Body of pancreas (tissue), 4 donors: ENCODE measurements at regions not wholly inside any gene's neighbourhood (a gene's known extent, or its start where the extent isn't known, plus 50 kb on each side); places are given as distances from the start of the nearest gene placed in this dataset.

Experiments
- ATAC-seq: fragments of 150-250 bp; one replicate; pipeline ENCODE4 v1.9.1; 2016
- DNase-seq, 4 donors: peaks; one replicate each; pipeline ENCODE4 v3.0.0-alpha.2; 2019
- H3K27ac ChIP-seq, 4 donors: fragments of 200-600 bp; sonication (generic); 1 replicate in 3 of 4; 2 replicates in 1 of 4; pipeline versions ENCODE4 v1.5.1 to v1.6.1; 2016 to 2019; ENCODE audit warnings: mild to moderate bottlenecking in 1 of 4, mixed read lengths in 1 of 4, moderate library complexity in 1 of 4
- H3K27me3 ChIP-seq, 2 donors: fragments of 200-600 bp; sonication (generic); one replicate each; pipeline ENCODE4 v1.6.0; 2016; ENCODE audit warnings: mild to moderate bottlenecking in 1 of 2
- H3K36me3 ChIP-seq, 2 donors: fragments of 200-600 bp; sonication (generic); replicated peaks in 1 of 2; 2 replicates each; pipeline ENCODE4 v1.5.1; 2016; ENCODE audit warnings: low read depth in 2 of 2; ENCODE audit not compliant: insufficient read depth in 1 of 2
- H3K4me1 ChIP-seq: fragments of 200-600 bp; sonication (generic); one replicate; pipeline ENCODE4 v1.6.0; 2016
- H3K4me3 ChIP-seq, 2 donors: fragments of 200-600 bp; sonication (generic); 1 replicate in 1 of 2; 2 replicates in 1 of 2; pipeline ENCODE4 v1.5.1; 2016 to 2019
- H3K9me3 ChIP-seq, 3 donors: fragments of 200-600 bp; sonication (generic); 1 replicate in 2 of 3; 2 replicates in 1 of 3; pipeline ENCODE4 v1.5.1; 2016
- CTCF ChIP-seq, 7 experiments: fragments of 450-650 bp in 4 of 7; fragments of 200-600 bp in 3 of 7; sonication (generic) in 3 of 7; IDR thresholded peaks; one replicate each; pipeline ENCODE4 v1.5.1; 2016 to 2019; ENCODE audit warnings: antibody characterized with exemption in 7 of 7
- POLR2A ChIP-seq, 3 donors: fragments of 450-650 bp; IDR thresholded peaks; one replicate each; pipeline ENCODE4 v1.6.1; 2016; ENCODE audit warnings: antibody characterized with exemption in 3 of 3, mild to moderate bottlenecking in 2 of 3
- WGBS, 2 donors: methylation state at CpG; one replicate each; pipeline ENCODE4 v1.1.5; 2017; 5-methylcytosine and 5-hydroxymethylcytosine counted together
- intact Hi-C: fragments of 100-400 bp; cut with DNase I; formaldehyde crosslinking; loops from one replicate; pipeline ENCODE4 v1.15.1; 2023
- small RNA-seq: library from RNA; depleted of rRNA; stranded (forward); fragments of <200 nt; gene quantifications from one replicate; pipeline ENCODE3, GENCODE V24; 2016

GRCh38 chrY:10200065-10200464 lies 672.4 kb downstream of the TSPY10 start:
- Histone ChIP-seq H3K27me3 (no peaks in the 10 kb centered on the region), H3K4me1 (no peaks in the 10 kb centered on the region), H3K4me3 (no peak overlapping the region), H3K9me3 (no peaks in the 10 kb centered on the region), H3K36me3 (no peaks in the 10 kb centered on the region), H3K27ac (no peak overlapping the region)
- DNase-seq (peak in 1 of 4 donors; percentile 2), ATAC-seq (no peak)
- intact Hi-C loops, result no loop called here
- TF ChIP-seq POLR2A (IDR thresholded peaks at IDR 0.05) (no peak), CTCF (IDR thresholded peaks at IDR 0.05) (no peak)
- 60 to 72% methylated on average over 3 to 11 of the region's 15 CpGs for WGBS, 2 donors

Small RNAs in the stretch of these regions (small RNA-seq; reads per million reads assigned to genes)
- gene RNA5-8SP6, result 3.7 reads per million, percentile 83 among the genes with 10 or more reads in this experiment
